ENCODE measurements at regions not wholly inside any gene's neighbourhood (a gene's known extent, or its start where the extent isn't known, plus 50 kb on each side); places are given as distances from the start of the nearest gene placed in this dataset.

- no peak overlapping the region for H3K4ac ChIP-seq (replicated peaks; ENCODE audit: insufficient read length, low read depth, low read length)
- peak overlapping the region in 1 of 4 experiments; percentile 4; a peak in 1 of 8 replicates for H3K4me3 ChIP-seq (ENCODE audit: extremely low read depth in 1 of 4, insufficient read depth in 2 of 4, low read depth in 3 of 4, low read length in 4 of 4)
- H3K56ac ChIP-seq (replicated peaks; ENCODE audit: insufficient read length, low read depth, low read length) = no peak overlapping the region
- no peak overlapping the region for H3K23ac ChIP-seq (ENCODE audit: insufficient read length)
- no peaks in the 10 kb centered on the region for H3K23me2 ChIP-seq (ENCODE audit: low read depth, low read length)
- H3K9ac ChIP-seq (replicated peaks in 1 of 4; ENCODE audit: extremely low read depth in 1 of 4, low read depth in 3 of 4, low read length in 3 of 4) = no peak overlapping the region
- H4K91ac ChIP-seq (replicated peaks; ENCODE audit: insufficient read length, low read length) = no peak overlapping the region
- H3K4me1 ChIP-seq (replicated peaks in 1 of 4; ENCODE audit: control insufficient read depth in 3 of 4, insufficient read depth in 4 of 4, low read length in 3 of 4) = peaks cover 0 to 6% (median 4%) of the 10 kb centered on the region in 4 experiments; a peak in 2 of 7 replicates
- ChIA-PET POLR2A (ENCODE audit: partially characterized antibody) (no interaction called here), CTCF (ENCODE audit: partially characterized antibody) (no interaction called here)
- H3K18ac ChIP-seq (ENCODE audit: extremely low read depth, low read length) = no peak overlapping the region
- no peaks in the 10 kb centered on the region for H3K79me1 ChIP-seq (ENCODE audit: low read depth, low read length)
- WGBS, 2 experiments (ENCODE audit: extremely low coverage in 1 of 2, insufficient coverage in 1 of 2, insufficient read length in 1 of 2, insufficient replicate concordance in 2 of 2, low coverage in 1 of 2, low lambda C conversion rate in 2 of 2, missing lambda C conversion rate in 1 of 2) = 69% methylated on average over 1 of the region's 1 CpG; no CpG with 5 or more reads in 1 of the 2 experiments
- no peak overlapping the region for H2AFZ ChIP-seq (ENCODE audit: low read length)
- peaks cover 8 to 15% of the 10 kb centered on the region in 2 experiments for H3K9me3 ChIP-seq (ENCODE audit: insufficient read depth in 2 of 2, low read depth in 1 of 2, low read length in 1 of 2)
- H3K4me2 ChIP-seq (ENCODE audit: insufficient read depth in 1 of 2, low read depth in 2 of 2, low read length in 2 of 2) = peak overlapping the region in 1 of 2 experiments; percentile 12; a peak in 1 of 4 replicates
- no peak overlapping the region for H2BK5ac ChIP-seq (ENCODE audit: low read depth, low read length)
- no peak overlapping the region for H3K27ac ChIP-seq (ENCODE audit: low read depth, low read length)
- H2BK15ac ChIP-seq (ENCODE audit: low read length) = no peak overlapping the region
- no peaks in the 10 kb centered on the region for H4K20me1 ChIP-seq (replicated peaks in 1 of 2; ENCODE audit: control insufficient read depth in 1 of 2, insufficient read depth in 2 of 2, low read length in 2 of 2)
- H2BK20ac ChIP-seq (ENCODE audit: low read length) = no peak overlapping the region
- H3K36me3 ChIP-seq (ENCODE audit: control insufficient read depth in 2 of 4, insufficient read depth in 4 of 4, low read length in 3 of 4) = 0 out of 8 replicates have a peak, but pooled peaks cover 0 to 7% (median 0%) of the 10 kb centered on the region in 4 experiments
- no peak overlapping the region for H2BK12ac ChIP-seq (ENCODE audit: low read depth, low read length)
- no peak overlapping the region for H3K14ac ChIP-seq (ENCODE audit: insufficient read length)
- no peak overlapping the region for H2AK5ac ChIP-seq (ENCODE audit: low read depth, low read length)
- DNase-seq (ENCODE audit: low read depth in 1 of 2, low spot score in 2 of 2) (no peak), FAIRE-seq (no peak)
- no peak overlapping the region for H4K5ac ChIP-seq (ENCODE audit: insufficient read length, low read depth, low read length)
- H3K79me2 ChIP-seq (ENCODE audit: control insufficient read depth in 1 of 2, insufficient read depth in 2 of 2, low read length in 2 of 2) = no peaks in the 10 kb centered on the region
- H2BK120ac ChIP-seq (replicated peaks; ENCODE audit: low read depth, low read length) = no peak overlapping the region
- H3K27me3 ChIP-seq (replicated peaks in 1 of 4; ENCODE audit: control insufficient read depth in 3 of 4, extremely low read depth in 1 of 4, insufficient read depth in 3 of 4, low read length in 3 of 4) = no peaks in the 10 kb centered on the region
- H4K8ac ChIP-seq (ENCODE audit: extremely low read depth, insufficient read depth, low read length) = no peak overlapping the region
- TF ChIP-seq SRF (IDR thresholded peaks at IDR 0.05; ENCODE audit: low read depth, low read length) (no peak), SIN3A (conservative IDR thresholded peaks at IDR 0.05 in 1 of 2, IDR thresholded peaks at IDR 0.05 in 1 of 2; ENCODE audit: low read depth in 1 of 2, low read length in 2 of 2) (no peak), ATF3 (IDR thresholded peaks at IDR 0.05; ENCODE audit: insufficient read depth, low read depth, low read length) (no peak), CTCF (IDR thresholded peaks at IDR 0.05; ENCODE audit: control extremely low read depth in 1 of 3, insufficient read depth in 1 of 3, low read depth in 1 of 3, low read length in 3 of 3) (no peak), CEBPB (IDR thresholded peaks at IDR 0.05; ENCODE audit: low read depth, low read length) (no peak), RFX5 (IDR thresholded peaks at IDR 0.05; ENCODE audit: borderline replicate concordance, low read depth, low read length) (no peak), HDAC2 (IDR thresholded peaks at IDR 0.05; ENCODE audit: borderline replicate concordance in 1 of 2, low read depth in 2 of 2, low read length in 2 of 2) (no peak), TEAD4 (IDR thresholded peaks at IDR 0.05; ENCODE audit: low read depth, low read length) (no peak), PHF8 (conservative IDR thresholded peaks at IDR 0.05; ENCODE audit: low read depth, low read length) (no peak), RBBP5 (IDR thresholded peaks at IDR 0.05; ENCODE audit: borderline replicate concordance, low read depth, low read length) (no peak), CBX8 (IDR thresholded peaks at IDR 0.05; ENCODE audit: borderline replicate concordance, low read depth, low read length) (no peak)
These were observed 292.5 kb downstream of the SPATA18 start for GRCh38 chr4:52343595-52343994.

All from H1 (cell line).